ENCODE measurements at regions not wholly inside any gene's neighbourhood (a gene's known extent, or its start where the extent isn't known, plus 50 kb on each side); places are given as distances from the start of the nearest gene placed in this dataset.

GRCh38 chr4:149911354-149911753 lies 95.7 kb upstream of the IQCM start:
- TF ChIP-seq, protein P1, sequence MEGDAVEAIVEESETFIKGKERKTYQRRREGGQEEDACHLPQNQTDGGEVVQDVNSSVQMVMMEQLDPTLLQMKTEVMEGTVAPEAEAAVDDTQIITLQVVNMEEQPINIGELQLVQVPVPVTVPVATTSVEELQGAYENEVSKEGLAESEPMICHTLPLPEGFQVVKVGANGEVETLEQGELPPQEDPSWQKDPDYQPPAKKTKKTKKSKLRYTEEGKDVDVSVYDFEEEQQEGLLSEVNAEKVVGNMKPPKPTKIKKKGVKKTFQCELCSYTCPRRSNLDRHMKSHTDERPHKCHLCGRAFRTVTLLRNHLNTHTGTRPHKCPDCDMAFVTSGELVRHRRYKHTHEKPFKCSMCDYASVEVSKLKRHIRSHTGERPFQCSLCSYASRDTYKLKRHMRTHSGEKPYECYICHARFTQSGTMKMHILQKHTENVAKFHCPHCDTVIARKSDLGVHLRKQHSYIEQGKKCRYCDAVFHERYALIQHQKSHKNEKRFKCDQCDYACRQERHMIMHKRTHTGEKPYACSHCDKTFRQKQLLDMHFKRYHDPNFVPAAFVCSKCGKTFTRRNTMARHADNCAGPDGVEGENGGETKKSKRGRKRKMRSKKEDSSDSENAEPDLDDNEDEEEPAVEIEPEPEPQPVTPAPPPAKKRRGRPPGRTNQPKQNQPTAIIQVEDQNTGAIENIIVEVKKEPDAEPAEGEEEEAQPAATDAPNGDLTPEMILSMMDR (conservative IDR thresholded peaks at IDR 0.05; ENCODE audit: low read length): no peak
- TF ChIP-seq EZH2phosphoT487 (IDR thresholded peaks at IDR 0.05; ENCODE audit: borderline replicate concordance): no peak
